ENCODE measurements at regions not wholly inside any gene's neighbourhood (a gene's known extent, or its start where the extent isn't known, plus 50 kb on each side); places are given as distances from the start of the nearest gene placed in this dataset.

- DNase-seq (ENCODE audit: low spot score): no peak
Observed at GRCh38 chr14:25988536-25988935, 609.3 kb downstream of the NOVA1 start.

GRCh38 chr14:25955772-25956171 is 642.1 kb downstream of the NOVA1 start:
- no peak for DNase-seq (ENCODE audit: low spot score)

- no peak for DNase-seq (ENCODE audit: low spot score)
Observed at GRCh38 chr14:25953532-25954139, 644.2 kb downstream of the NOVA1 start.

- DNase-seq (ENCODE audit: low spot score): no peak
Observed at GRCh38 chr14:25945746-25946145, 652.1 kb downstream of the NOVA1 start.

- DNase-seq (ENCODE audit: low spot score): no peak
Observed at GRCh38 chr14:25944020-25944419, 653.8 kb downstream of the NOVA1 start.

GRCh38 chr14:25943329-25943728 is 654.5 kb downstream of the NOVA1 start:
- DNase-seq (ENCODE audit: low spot score): no peak

- no peak for DNase-seq (ENCODE audit: low spot score)
Observed at GRCh38 chr14:25942090-25942489, 655.7 kb downstream of the NOVA1 start.

GRCh38 chr14:25933731-25934130 is 664.1 kb downstream of the NOVA1 start:
- DNase-seq (ENCODE audit: low spot score): no peak

- DNase-seq (ENCODE audit: low spot score): no peak
Observed at GRCh38 chr14:25929881-25930615, 667.8 kb downstream of the NOVA1 start.

GRCh38 chr14:25911831-25912230 is 686.0 kb downstream of the NOVA1 start:
- DNase-seq (ENCODE audit: low spot score): no peak

GRCh38 chr14:25909045-25909747 is 688.6 kb downstream of the NOVA1 start:
- no peak for DNase-seq (ENCODE audit: low spot score)

GRCh38 chr14:25908277-25909044 is 689.4 kb downstream of the NOVA1 start:
- no peak for DNase-seq (ENCODE audit: low spot score)

- no peak for DNase-seq (ENCODE audit: low spot score)
Observed at GRCh38 chr14:25904446-25904845, 693.4 kb downstream of the NOVA1 start.

GRCh38 chr14:25899197-25899596 is 698.6 kb downstream of the NOVA1 start:
- no peak for DNase-seq (ENCODE audit: low spot score)

- no peak for DNase-seq (ENCODE audit: low spot score)
Observed at GRCh38 chr14:25896777-25897176, 701.1 kb downstream of the NOVA1 start.

GRCh38 chr14:25895740-25896139 is 702.1 kb downstream of the NOVA1 start:
- no peak for DNase-seq (ENCODE audit: low spot score)

- no peak for DNase-seq (ENCODE audit: low spot score)
Observed at GRCh38 chr14:25887251-25887878, 710.5 kb downstream of the NOVA1 start.

GRCh38 chr14:25884657-25885056 is 713.2 kb downstream of the NOVA1 start:
- DNase-seq (ENCODE audit: low spot score): no peak

- no peak for DNase-seq (ENCODE audit: low spot score)
Observed at GRCh38 chr14:25882899-25883298, 714.9 kb downstream of the NOVA1 start.

GRCh38 chr14:25875475-25875874 is 722.4 kb downstream of the NOVA1 start:
- no peak for DNase-seq (ENCODE audit: low spot score)

- DNase-seq (ENCODE audit: low spot score): no peak
Observed at GRCh38 chr14:25869854-25870253, 728.0 kb downstream of the NOVA1 start.
